ENCODE measurements at regions not wholly inside any gene's neighbourhood (a gene's known extent, or its start where the extent isn't known, plus 50 kb on each side); places are given as distances from the start of the nearest gene placed in this dataset.

- no peaks in the 10 kb centered on the region for H3K27me3 ChIP-seq (ENCODE audit: control insufficient read depth, insufficient read depth, low read length)
- no peaks in the 10 kb centered on the region for H3K36me3 ChIP-seq (ENCODE audit: control insufficient read depth, insufficient read depth, low read length)
- no peak overlapping the region for H3K9ac ChIP-seq (ENCODE audit: low read depth, low read length)
- H3K27ac ChIP-seq (ENCODE audit: low read depth, low read length), result no peak overlapping the region
- no peak overlapping the region for H3K4me3 ChIP-seq (ENCODE audit: low read depth, low read length)
- no peaks in the 10 kb centered on the region for H3K4me1 ChIP-seq (ENCODE audit: control insufficient read depth, insufficient read depth, low read length)
- 0 out of 2 replicates have a peak, but pooled peaks cover 6% of the 10 kb centered on the region for H3K9me3 ChIP-seq (ENCODE audit: control insufficient read depth, insufficient read depth, low read length)
Observed at GRCh38 chr12:113655479-113655878, 183.8 kb upstream of the LHX5 start.

- no peaks in the 10 kb centered on the region for H3K4me1 ChIP-seq (ENCODE audit: control insufficient read depth, insufficient read depth, low read length)
- no peak overlapping the region for H3K27ac ChIP-seq (ENCODE audit: low read depth, low read length)
- no peak overlapping the region for H3K9ac ChIP-seq (ENCODE audit: low read depth, low read length)
- H3K9me3 ChIP-seq (ENCODE audit: control insufficient read depth, insufficient read depth, low read length), result 0 out of 2 replicates have a peak, but pooled peaks cover 6% of the 10 kb centered on the region
- no peak overlapping the region for H3K4me3 ChIP-seq (ENCODE audit: low read depth, low read length)
- H3K36me3 ChIP-seq (ENCODE audit: control insufficient read depth, insufficient read depth, low read length), result no peaks in the 10 kb centered on the region
- H3K27me3 ChIP-seq (ENCODE audit: control insufficient read depth, insufficient read depth, low read length), result no peaks in the 10 kb centered on the region
Observed at GRCh38 chr12:113651662-113652061, 180.0 kb upstream of the LHX5 start.

- Histone ChIP-seq H3K4me3 (ENCODE audit: low read depth, low read length) (no peak overlapping the region), H3K27me3 (ENCODE audit: control insufficient read depth, insufficient read depth, low read length) (no peaks in the 10 kb centered on the region), H3K27ac (ENCODE audit: low read depth, low read length) (no peak overlapping the region), H3K36me3 (ENCODE audit: control insufficient read depth, insufficient read depth, low read length) (no peaks in the 10 kb centered on the region), H3K9ac (ENCODE audit: low read depth, low read length) (no peak overlapping the region), H3K9me3 (ENCODE audit: control insufficient read depth, insufficient read depth, low read length) (0 out of 2 replicates have a peak, but pooled peaks cover 6% of the 10 kb centered on the region), H3K4me1 (ENCODE audit: control insufficient read depth, insufficient read depth, low read length) (no peaks in the 10 kb centered on the region)
Observed at GRCh38 chr12:113650476-113650875, 178.8 kb upstream of the LHX5 start.

- Histone ChIP-seq H3K9ac (ENCODE audit: low read depth, low read length) (no peak overlapping the region), H3K9me3 (ENCODE audit: control insufficient read depth, insufficient read depth, low read length) (no peaks in the 10 kb centered on the region), H3K4me1 (ENCODE audit: control insufficient read depth, insufficient read depth, low read length) (no peaks in the 10 kb centered on the region), H3K27me3 (ENCODE audit: control insufficient read depth, insufficient read depth, low read length) (no peaks in the 10 kb centered on the region), H3K4me3 (ENCODE audit: low read depth, low read length) (no peak overlapping the region), H3K36me3 (ENCODE audit: control insufficient read depth, insufficient read depth, low read length) (no peaks in the 10 kb centered on the region), H3K27ac (ENCODE audit: low read depth, low read length) (no peak overlapping the region)
Observed at GRCh38 chr12:113649256-113649830, 177.7 kb upstream of the LHX5 start.

GRCh38 chr12:113647048-113647447 is 175.4 kb upstream of the LHX5 start:
- Histone ChIP-seq H3K9me3 (ENCODE audit: control insufficient read depth, insufficient read depth, low read length) (no peaks in the 10 kb centered on the region), H3K4me3 (ENCODE audit: low read depth, low read length) (no peak overlapping the region), H3K4me1 (ENCODE audit: control insufficient read depth, insufficient read depth, low read length) (no peaks in the 10 kb centered on the region), H3K27ac (ENCODE audit: low read depth, low read length) (no peak overlapping the region), H3K9ac (ENCODE audit: low read depth, low read length) (no peak overlapping the region), H3K36me3 (ENCODE audit: control insufficient read depth, insufficient read depth, low read length) (no peaks in the 10 kb centered on the region), H3K27me3 (ENCODE audit: control insufficient read depth, insufficient read depth, low read length) (no peaks in the 10 kb centered on the region)

- Histone ChIP-seq H3K9me3 (ENCODE audit: control insufficient read depth, insufficient read depth, low read length) (no peaks in the 10 kb centered on the region), H3K36me3 (ENCODE audit: control insufficient read depth, insufficient read depth, low read length) (no peaks in the 10 kb centered on the region), H3K4me1 (ENCODE audit: control insufficient read depth, insufficient read depth, low read length) (peaks cover 5% of the 10 kb centered on the region), H3K4me3 (ENCODE audit: low read depth, low read length) (no peak overlapping the region), H3K27ac (ENCODE audit: low read depth, low read length) (no peak overlapping the region), H3K9ac (ENCODE audit: low read depth, low read length) (no peak overlapping the region), H3K27me3 (ENCODE audit: control insufficient read depth, insufficient read depth, low read length) (no peaks in the 10 kb centered on the region)
Observed at GRCh38 chr12:113645603-113646002, 173.9 kb upstream of the LHX5 start.

GRCh38 chr12:113645183-113645582 is 173.5 kb upstream of the LHX5 start:
- no peak overlapping the region for H3K9ac ChIP-seq (ENCODE audit: low read depth, low read length)
- no peak overlapping the region for H3K4me3 ChIP-seq (ENCODE audit: low read depth, low read length)
- H3K9me3 ChIP-seq (ENCODE audit: control insufficient read depth, insufficient read depth, low read length), result no peaks in the 10 kb centered on the region
- no peak overlapping the region for H3K27ac ChIP-seq (ENCODE audit: low read depth, low read length)
- peaks cover 5% of the 10 kb centered on the region for H3K4me1 ChIP-seq (ENCODE audit: control insufficient read depth, insufficient read depth, low read length)
- H3K36me3 ChIP-seq (ENCODE audit: control insufficient read depth, insufficient read depth, low read length), result no peaks in the 10 kb centered on the region
- H3K27me3 ChIP-seq (ENCODE audit: control insufficient read depth, insufficient read depth, low read length), result no peaks in the 10 kb centered on the region

- Histone ChIP-seq H3K4me1 (ENCODE audit: control insufficient read depth, insufficient read depth, low read length) (peaks cover 5% of the 10 kb centered on the region), H3K27me3 (ENCODE audit: control insufficient read depth, insufficient read depth, low read length) (no peaks in the 10 kb centered on the region), H3K9ac (ENCODE audit: low read depth, low read length) (no peak overlapping the region), H3K4me3 (ENCODE audit: low read depth, low read length) (no peak overlapping the region), H3K36me3 (ENCODE audit: control insufficient read depth, insufficient read depth, low read length) (no peaks in the 10 kb centered on the region), H3K27ac (ENCODE audit: low read depth, low read length) (no peak overlapping the region), H3K9me3 (ENCODE audit: control insufficient read depth, insufficient read depth, low read length) (no peaks in the 10 kb centered on the region)
Observed at GRCh38 chr12:113643177-113643974, 171.7 kb upstream of the LHX5 start.

GRCh38 chr12:113642672-113643071 is 171.0 kb upstream of the LHX5 start:
- peaks cover 5% of the 10 kb centered on the region for H3K4me1 ChIP-seq (ENCODE audit: control insufficient read depth, insufficient read depth, low read length)
- H3K4me3 ChIP-seq (ENCODE audit: low read depth, low read length), result no peak overlapping the region
- H3K27me3 ChIP-seq (ENCODE audit: control insufficient read depth, insufficient read depth, low read length), result no peaks in the 10 kb centered on the region
- H3K9me3 ChIP-seq (ENCODE audit: control insufficient read depth, insufficient read depth, low read length), result no peaks in the 10 kb centered on the region
- no peak overlapping the region for H3K9ac ChIP-seq (ENCODE audit: low read depth, low read length)
- no peak overlapping the region for H3K27ac ChIP-seq (ENCODE audit: low read depth, low read length)
- no peaks in the 10 kb centered on the region for H3K36me3 ChIP-seq (ENCODE audit: control insufficient read depth, insufficient read depth, low read length)

- Histone ChIP-seq H3K27me3 (ENCODE audit: control insufficient read depth, insufficient read depth, low read length) (no peaks in the 10 kb centered on the region), H3K27ac (ENCODE audit: low read depth, low read length) (no peak overlapping the region), H3K4me1 (ENCODE audit: control insufficient read depth, insufficient read depth, low read length) (peaks cover 5% of the 10 kb centered on the region), H3K9ac (ENCODE audit: low read depth, low read length) (no peak overlapping the region), H3K36me3 (ENCODE audit: control insufficient read depth, insufficient read depth, low read length) (no peaks in the 10 kb centered on the region), H3K9me3 (ENCODE audit: control insufficient read depth, insufficient read depth, low read length) (no peaks in the 10 kb centered on the region), H3K4me3 (ENCODE audit: low read depth, low read length) (no peak overlapping the region)
Observed at GRCh38 chr12:113642216-113642615, 170.5 kb upstream of the LHX5 start.

GRCh38 chr12:113641426-113642030 is 169.9 kb upstream of the LHX5 start:
- Histone ChIP-seq H3K4me1 (ENCODE audit: control insufficient read depth, insufficient read depth, low read length) (peaks cover 8% of the 10 kb centered on the region), H3K27me3 (ENCODE audit: control insufficient read depth, insufficient read depth, low read length) (no peaks in the 10 kb centered on the region), H3K9ac (ENCODE audit: low read depth, low read length) (no peak overlapping the region), H3K36me3 (ENCODE audit: control insufficient read depth, insufficient read depth, low read length) (no peaks in the 10 kb centered on the region), H3K4me3 (ENCODE audit: low read depth, low read length) (no peak overlapping the region), H3K27ac (ENCODE audit: low read depth, low read length) (no peak overlapping the region), H3K9me3 (ENCODE audit: control insufficient read depth, insufficient read depth, low read length) (no peaks in the 10 kb centered on the region)

Measured in HUES48 (cell line).